NCI-H524 treated with DMSO at 0.1 percent for 48 hours (cell line): ENCODE measurements at regions not wholly inside any gene's neighbourhood (a gene's known extent, or its start where the extent isn't known, plus 50 kb on each side); places are given as distances from the start of the nearest gene placed in this dataset.
A peak's percentile ranks its signal among the peaks of the same experiment; 100 is the strongest.
"Not testable (repeated sequence)": the region's sequence is repeated elsewhere in the genome, so short reads cannot be mapped to it uniquely, and the experiment has no call there.

Source experiments
- DNase-seq: peaks from one replicate; lab custom pipeline; 2025; lab: John Stamatoyannopoulos, UW

DNA sequence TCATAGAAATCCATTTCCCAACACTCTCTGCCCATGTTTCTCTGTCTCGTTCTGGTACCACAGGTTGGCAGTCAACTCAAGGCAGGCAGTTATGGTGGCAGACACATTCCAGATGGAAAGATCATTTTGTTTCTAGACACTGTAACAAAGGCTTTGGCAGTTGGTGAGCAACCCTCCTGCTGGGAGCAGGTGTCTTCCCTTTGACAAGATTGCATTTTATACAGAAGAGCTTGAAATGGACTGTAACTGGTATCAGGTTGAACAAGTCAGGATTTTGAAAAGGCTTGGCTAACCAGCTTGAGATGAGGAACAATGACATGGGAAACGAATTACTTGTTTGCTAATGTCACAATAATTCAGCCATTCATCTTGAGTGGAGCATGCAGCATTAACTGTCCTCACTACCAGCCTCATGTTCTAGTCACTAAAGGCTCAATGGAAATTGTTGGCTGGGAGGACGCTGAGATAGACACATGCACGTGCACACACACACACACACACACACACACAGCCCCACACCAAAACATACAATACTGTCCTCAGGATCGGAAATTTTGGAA is 170.0 kb downstream of the SEMA6D start:
- peak; percentile 36 for DNase-seq

DNA sequence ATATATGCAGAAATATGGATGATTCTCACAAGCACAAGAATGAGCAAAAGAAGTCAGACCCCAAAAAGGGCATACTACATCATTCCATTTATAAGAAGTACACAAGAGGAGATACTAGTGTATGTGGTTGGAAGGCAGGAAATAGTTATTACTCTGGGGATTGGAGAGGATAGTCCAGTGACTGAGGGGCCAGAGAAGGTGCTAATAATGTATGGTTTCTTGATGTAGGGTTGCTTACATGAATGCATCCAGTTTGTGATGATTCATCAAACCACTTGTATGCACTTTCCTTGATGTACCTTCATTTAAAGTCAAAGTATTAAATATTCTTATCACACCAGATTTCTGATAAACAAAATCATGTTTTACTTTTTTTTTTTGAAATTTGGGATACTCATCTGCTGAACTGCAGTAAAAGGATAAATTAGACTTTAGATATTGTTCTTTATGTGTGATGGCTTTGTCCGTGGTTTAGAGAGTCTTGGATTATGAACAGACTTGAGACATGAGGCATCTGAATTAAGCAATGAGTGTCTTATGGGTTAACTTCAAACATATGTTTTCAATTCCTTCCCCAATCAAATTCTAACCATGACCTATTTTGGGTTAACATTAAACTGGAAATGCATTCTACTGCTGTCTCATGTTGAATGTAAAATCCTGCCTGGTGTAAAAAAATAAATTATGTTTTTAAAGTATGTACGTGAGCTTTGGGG is 171.2 kb downstream of the SEMA6D start:
- DNase-seq, result no peak

DNA sequence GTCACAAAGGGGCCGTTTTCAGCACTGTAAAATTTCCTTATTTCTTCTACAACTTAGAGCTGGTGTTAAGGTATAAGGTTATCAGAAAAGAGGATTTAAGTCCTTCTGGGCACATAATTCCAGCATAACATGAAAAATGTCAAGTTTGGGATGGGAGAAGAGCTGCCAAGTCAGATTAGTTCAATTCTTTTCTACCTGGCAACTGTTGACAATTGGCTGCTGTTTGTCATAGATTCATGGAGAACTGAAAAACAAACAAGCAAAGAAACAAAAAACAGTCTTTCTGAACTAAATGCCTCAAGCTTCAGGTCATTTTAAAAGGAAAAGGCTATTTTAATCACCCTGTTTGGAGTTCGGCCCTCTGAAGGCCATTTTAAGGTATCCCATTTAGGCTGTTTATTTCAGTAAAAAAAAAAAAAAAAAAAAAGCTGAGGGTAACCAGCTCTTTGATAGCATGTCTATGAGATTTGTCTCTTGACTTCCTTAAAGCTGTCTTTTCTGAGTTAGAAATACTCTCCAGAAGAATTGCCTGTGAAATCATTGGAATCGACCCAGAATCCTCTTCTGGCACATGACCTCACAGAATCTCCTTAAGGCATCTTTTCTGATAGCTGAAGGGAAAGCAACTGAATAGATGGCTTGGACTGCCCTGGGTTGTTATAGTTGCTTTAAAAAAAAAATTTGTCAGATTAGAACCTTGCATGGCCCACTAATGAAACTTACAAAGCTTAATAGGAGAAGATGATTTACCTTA is 173.3 kb downstream of the SEMA6D start:
- no peak for DNase-seq

DNA sequence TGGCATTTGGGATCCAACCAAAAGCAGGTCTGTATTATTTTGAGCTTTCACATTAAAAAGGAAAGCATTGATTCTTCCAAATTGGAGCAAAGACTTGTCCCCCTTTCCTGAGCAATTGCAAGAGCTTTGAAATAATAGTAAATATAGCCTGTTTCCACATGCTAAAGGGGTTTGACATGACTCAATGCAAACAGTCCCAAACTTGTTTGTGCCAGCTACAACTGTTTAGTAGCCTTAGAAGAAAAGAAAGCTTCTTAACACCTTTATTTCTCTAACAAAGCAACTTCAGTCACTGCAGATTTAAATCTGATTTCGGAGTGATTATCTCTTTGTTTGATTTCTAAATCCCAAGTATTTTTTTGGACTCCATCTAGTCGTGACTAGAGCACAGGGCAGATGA is 180.2 kb downstream of the SEMA6D start:
- DNase-seq, result no peak

DNA sequence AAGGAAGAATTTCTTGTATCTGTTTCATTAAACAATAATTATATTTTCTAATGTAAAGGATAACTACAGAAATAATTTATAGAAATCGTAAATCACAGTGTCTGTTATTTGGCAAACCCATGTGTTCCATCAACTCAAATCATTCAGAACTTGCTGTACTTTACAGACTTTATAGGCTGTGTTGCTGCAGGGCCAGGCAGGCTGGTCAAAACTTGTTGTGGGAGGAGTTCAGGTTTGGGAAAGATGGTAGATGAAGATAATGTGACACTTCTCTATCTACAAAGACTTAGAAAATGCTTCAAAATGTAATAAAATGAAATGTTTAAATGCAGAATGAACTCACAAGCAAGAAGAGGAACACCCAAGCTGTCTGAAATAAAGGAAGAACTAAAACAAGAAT is 183.4 kb downstream of the SEMA6D start:
- no peak for DNase-seq

DNA sequence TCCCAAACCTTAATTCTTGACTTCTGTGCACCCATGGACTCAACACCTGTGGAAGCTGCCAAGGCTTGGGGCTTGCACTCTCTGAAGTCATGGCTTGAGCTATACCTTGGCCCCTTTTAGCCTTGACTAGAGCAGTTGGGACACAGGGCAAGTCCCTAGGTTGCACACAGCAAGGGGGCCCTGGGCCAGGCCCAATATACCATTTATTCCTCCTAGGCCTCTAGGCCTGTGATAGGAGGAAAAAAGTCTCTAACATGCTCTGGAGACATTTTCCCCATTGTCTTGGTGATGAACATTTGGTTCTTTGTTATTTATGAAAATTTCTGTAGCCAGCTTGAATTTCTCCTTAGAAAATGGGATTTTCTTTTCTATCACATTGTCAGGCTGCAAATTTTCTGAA is 186.1 kb downstream of the SEMA6D start:
- no peak for DNase-seq

DNA sequence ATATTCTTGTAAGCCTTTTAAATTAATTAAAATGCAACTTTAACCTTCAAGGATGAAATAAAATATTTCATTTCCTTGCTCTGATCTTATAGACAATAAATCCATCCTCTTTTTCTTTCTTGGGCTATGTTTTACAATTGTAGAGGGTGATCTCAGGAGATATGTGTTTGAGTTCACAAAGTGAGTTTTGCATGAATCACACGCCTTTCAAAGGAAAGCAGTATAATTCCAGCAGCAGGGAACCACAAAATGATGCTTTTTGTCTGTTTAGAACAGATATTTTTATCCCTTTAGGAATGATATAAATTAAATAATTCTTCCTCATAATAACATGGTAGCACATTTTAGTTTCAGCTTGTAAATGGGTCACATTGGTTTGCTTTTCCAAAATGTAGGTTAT is 191.2 kb downstream of the SEMA6D start:
- DNase-seq, result no peak

DNA sequence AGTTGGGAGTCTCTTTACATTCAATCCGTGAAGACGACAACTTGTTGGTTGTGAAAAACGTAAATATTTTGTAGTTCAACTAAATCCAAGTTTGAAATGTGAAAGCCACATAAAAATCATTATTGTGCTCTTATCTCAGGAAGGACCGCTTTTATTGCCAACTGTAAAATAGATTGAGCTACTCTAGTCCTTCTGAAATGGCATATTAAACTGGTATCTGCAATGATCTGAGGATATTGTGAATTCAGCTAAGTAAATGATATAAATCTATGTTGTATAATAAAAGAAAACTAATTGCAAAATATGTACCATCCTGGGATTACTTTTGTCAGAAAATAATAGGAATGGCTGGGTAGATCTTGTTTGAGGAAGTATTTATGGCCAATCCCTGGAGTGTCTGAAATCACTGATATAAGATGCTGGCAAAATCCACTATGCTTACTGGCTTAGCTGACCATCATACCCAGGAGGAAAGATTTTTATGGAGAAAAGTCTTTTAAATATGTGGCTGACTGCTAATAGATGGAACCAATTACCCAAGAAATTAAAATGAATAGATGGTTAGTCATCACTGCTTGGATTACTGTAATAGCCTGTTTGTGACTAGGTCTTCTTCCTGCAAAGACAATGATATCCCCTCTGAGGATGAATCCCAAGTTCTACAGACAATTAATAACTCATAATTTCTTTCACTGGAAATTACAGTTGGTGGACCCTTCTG is 191.8 kb downstream of the SEMA6D start:
- DNase-seq, result no peak

DNA sequence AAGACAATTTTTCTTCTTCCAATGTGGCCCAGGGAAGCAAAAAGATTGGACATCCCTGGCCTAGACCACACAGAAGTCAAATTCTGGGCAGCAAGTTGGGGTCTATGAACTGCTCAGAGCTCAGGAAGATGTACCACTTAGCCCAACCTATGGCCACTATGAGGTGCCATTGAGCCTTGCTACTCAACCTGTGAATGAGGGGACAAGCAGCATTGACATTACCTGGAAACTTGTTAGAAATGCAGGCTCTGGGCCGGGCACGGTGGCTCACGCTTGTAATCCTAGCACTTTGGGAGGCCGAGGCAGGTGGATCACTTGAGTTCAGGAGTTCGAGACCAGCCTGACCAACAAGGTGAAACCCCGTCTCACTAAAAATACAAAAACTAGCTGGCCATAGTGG is 195.6 kb downstream of the SEMA6D start:
- DNase-seq, result not testable (repeated sequence)

DNA sequence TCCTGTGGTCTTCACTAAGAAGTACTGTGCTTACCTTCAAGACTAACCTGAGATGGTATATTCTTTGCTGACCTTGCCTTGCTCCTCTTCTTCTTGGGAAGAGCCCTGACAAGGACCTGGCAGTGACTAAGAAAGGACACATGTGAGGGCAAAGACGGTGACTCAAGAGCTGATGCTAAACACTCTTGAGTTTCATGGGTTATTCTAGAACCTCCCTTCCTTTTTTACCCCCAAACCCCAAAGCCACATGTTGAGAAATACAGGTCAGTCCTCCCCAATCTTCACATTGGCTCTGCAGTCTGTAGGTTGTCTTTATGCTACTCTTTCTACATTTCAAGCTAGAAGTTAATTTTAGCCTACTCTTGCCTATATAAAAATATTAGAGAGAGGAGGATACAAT is 200.6 kb downstream of the SEMA6D start:
- no peak for DNase-seq

DNA sequence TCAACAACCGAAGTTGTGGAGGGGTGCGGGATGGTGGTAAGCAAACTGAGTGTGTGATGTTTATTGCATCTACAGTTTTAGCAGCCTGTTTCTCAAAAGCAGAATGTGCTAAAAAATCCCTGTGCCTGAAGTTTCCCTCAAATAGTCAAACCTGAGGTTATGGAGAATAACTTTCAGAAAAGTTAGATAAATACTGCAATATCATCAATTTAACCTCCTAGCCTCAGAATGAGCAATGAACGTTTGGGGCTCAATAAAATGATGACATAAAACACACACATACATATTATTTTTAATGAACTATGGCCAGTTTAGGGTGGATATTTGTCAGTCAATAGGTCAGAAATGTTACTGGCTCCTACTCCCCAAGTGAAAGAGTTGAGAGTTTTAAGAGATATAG is 201.6 kb downstream of the SEMA6D start:
- DNase-seq, result no peak

DNA sequence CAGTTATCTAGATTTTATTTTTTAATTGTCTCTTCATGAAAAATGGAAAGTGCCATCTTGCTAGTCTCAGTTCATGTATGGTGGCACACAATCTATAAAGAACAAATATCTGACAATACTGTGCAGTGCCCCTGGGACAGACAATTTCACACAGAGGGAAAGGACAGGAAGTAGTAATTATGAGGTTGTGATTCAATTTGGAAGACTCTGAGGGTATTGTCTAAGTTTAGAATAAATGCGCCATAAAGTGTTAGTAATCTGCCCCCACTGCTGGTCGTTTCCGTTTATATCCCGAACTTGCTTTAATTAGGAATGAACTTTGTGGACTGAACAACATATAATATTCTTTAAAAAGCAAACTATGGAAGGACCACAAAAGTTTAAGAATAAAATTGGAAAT is 196.4 kb upstream of the SLC24A5 start:
- DNase-seq, result no peak

DNA sequence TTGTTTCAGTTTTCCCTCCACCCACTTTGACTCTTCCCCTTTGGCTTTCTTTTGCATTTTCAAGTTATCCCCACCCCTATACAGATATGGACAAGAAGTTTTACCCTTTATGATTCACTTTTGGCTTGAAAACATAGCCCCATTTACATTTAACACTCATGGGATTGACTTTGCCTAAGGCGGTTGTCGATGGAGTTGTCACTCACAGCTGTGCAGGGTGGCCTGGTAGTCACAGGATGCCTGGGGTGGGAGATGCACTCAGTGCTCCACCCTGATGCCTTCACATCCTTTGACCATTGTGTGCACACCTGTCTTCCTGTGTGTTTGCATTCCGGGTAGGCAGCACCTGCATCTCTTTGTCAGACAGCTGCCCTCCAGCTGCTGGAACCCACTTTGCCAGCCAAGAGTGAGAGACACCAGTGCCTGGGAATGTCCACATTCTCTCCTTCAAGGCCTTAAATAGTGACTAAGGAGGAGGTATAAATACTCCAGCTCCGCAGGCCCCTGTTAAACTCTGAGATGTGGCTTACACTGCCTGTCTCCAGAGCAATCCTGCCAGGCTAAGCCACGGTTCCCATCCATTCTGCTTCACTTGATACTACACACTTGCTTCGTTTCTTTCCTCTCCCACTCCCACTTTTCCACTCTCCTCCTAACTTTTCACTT is 191.5 kb upstream of the SLC24A5 start:
- no peak for DNase-seq

DNA sequence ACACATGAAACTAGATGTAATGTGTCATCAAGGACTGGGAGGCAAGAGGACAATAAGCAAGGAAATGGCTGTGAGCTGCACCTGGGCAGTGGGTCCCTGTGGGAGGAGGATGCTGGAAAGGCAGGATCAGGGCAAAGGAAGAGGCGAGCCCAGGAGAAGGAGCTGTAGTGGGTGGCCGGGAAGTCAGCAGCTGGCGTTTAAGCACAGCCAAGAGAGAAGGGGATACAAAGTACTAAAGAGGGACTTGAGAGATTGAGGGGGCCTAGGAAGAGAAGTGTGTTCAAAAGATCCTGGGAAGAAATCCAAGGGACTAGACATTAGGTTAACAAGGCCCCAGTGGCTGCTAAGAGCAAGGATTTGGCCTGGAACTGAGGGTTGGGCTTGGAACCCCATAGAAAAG is 188.5 kb upstream of the SLC24A5 start:
- no peak for DNase-seq

DNA sequence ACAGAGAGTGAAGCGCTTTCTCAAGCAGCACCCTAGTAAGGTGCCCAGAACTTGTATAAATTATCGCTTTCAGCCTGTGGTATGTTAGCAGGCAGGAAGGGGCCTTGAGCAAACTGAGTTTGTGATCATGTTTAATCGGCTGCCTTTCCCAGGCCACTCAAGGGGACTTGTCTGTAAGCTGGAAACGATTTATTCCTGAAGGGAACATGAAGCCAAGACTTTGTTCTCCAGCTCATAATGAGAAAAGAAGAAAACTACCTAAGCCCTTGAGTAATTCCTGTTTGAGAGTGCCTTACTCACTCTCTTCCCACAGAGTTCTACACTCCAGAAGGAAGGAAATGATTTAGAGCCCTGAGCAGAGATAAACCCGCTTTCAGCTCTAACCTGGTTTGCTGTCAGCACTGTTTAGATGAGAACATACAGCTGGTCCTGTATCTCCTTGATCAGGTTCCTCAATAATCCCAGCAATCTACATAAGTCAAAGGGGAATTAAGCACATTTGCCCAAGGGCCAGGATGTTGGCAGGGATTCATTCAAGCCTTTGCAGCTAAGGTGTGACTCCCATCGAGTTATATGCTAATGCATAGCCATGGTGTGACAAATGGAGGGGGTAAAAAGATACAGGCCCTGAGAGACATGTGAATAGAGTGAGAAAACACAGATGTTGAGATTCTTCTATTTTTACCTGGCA is 187.7 kb upstream of the SLC24A5 start:
- DNase-seq, result no peak

DNA sequence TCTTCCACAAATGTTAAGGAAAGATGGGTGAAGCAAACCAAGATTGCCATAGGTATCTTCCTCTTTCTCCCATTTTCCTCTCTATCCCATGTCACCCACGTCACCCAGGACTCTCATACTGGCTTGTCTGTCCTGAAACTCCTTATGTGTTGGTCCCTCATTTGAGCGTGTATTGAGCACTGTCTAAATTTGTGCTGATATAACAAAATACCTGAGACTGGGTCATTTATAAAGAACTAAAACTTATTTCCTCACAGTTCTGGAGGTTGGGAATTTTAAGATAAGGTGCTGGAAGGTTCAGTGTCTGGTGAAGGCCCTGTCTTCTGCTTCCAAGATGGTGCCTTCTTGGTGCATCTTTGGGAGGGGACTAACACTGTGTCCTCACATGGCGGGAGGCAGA is 186.9 kb upstream of the SLC24A5 start:
- DNase-seq, result no peak

DNA sequence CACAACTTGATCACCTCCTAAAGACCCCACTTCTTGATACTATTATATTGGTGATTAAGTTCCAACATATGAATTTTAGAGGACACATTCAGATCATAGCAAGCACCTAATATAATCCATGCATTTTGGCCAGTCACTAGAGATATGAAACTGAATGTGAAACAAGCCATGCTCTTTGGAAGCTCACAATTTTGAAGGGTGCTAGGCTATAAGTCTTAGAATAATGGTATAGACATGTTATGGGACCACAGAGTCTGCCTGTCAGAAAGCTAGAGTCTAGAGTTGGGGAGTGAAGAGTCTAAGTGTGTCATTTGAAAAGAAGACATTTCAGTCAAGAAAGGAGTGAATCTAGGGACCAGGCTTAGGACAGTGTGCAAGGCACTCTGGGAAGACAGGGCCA is 186.4 kb upstream of the SLC24A5 start:
- DNase-seq, result no peak

DNA sequence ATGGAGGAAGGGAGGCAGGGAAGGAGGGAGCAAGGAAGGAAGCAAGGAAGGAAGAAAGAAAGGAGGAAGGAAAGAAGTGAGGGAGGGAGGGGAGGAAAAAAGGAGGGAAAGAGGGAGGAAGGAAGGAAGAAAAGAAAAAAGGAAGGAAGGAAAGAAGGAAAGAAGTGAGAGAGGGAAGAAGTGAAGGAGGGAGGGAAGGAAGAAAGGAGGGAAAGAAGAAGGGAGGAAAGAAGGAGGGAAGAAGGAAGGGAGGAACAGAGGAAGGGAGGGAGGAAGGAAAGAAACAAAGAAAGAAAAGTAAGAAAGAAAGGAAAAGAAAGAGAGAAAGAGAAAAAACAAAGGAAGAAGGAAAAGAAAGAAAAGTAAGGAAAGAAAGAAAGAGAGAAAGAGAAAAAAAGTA is 183.0 kb upstream of the SLC24A5 start:
- DNase-seq, result no peak

DNA sequence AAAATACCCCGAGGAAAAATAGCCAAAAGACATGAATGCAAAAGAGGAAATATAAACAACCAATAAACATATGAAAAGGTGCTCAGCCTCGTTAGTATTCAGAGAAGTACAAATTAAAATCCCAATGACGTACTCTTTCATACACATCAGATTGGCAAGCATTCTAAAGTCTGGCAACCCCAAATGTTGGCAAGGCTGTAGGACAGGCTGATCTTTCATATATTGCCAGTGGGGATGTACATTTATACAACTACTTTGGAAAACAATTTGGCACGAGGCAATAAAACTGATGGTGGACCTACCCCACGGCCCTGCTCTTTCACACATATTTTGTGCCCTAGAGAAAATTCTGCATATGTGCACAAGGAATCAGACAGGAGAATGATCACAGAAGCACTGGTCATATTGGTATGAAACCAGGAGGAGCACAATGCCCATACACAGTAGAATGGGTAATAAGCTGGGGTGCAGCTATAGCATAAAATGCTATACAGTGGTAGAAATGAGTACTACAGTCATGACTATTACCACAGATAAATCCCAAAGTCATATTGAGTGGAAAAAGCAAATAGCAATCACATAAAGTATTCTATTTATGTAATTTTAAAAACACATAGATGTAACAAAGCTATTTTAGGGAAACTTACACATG is 176.0 kb upstream of the SLC24A5 start:
- no peak for DNase-seq

DNA sequence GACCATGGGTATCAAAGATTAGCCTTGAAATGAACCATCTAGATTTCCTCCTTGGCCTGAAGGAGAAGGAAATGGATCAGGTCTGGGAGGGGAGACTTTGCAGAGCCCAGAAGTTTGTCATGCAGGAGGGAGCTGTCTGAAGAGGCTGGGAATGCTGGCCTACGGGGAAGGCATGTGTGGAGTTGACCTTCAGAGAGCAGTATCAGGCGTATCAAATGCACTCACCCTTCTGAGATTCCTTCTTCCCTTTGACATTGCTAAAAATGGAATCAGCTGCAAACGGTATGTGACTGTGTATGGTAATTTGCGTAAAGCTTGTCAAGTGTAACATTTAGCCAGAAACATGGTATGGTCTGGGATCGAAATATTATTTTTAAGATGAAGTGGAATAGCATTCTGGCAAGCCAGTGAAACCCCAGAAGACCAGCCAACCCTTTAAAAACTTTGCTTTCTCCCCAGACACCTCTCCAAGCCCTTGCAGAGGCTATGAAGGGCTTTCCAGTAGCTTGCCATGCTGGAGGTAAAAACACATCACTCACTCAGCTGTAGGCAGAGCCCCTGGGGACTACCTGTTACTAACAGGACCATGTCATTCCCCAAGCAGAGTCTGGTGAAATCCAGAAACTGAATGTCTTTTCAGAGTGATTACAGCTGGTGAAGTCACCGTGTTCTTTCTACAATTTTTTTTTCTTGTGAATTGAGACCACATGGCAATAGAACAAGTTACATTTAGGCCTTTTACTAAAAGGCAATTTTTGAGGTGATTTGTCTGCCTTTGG is 174.7 kb upstream of the SLC24A5 start:
- DNase-seq, result no peak
